Germinal center (tissue), 1 donor: ENCODE measurements at regions not wholly inside any gene's neighbourhood (a gene's known extent, or its start where the extent isn't known, plus 50 kb on each side); places are given as distances from the start of the nearest gene placed in this dataset.
"Not testable (repeated sequence)": the region's sequence is repeated elsewhere in the genome, so short reads cannot be mapped to it uniquely, and the experiment has no call there.

Experiments
- DNase-seq: peaks from one replicate; pipeline ENCODE4 v3.0.0; 2012; ENCODE audit warnings: mixed read lengths, low spot score

DNA sequence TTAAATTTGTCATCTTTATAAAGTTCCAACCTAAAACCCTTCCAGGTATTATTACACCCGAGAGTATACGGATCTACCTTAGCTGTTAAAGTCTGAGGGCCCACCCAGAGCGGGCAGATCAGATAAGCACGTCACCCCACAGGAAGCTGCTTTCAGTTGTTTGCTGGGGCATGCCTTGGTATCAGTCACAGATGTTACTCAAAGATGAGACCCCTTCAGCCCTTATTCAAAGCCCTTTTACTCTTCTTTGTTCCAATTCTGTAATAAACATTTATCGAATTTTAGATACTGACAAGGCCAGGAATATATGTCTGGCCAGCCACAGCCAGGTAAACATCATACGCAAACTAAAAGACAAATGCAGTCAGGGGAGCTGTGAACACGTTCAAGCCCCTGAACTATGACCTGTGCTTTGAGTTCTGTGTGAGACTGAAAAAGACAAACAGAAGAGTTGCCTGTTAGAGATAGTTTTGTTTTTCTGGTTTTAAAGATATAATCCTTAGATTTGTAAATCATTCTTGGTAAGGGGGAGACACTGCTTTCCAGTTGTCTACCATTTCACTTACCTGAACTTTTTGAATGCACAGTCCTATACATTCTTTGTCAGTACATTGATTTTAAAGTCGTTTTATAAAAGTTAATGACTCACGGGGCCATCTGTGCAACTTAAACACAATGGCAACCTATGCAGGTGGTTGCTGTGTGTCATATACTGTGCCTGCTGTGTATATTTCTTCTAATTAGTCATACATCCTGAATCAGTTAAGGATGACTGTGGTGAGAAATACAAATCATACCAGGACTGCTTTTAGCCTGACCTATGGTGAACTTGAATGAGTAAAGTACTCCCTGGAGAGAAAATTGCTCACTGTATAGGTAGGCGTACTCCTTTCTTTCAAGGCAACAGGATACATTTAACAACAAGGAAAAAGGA lies 100.5 kb upstream of the ITPRID2 start:
- DNase-seq: no peak

- DNase-seq: no peak
These were observed 98.6 kb upstream of the ITPRID2 start for GRCh38 chr2:181792906-181793305.

DNA sequence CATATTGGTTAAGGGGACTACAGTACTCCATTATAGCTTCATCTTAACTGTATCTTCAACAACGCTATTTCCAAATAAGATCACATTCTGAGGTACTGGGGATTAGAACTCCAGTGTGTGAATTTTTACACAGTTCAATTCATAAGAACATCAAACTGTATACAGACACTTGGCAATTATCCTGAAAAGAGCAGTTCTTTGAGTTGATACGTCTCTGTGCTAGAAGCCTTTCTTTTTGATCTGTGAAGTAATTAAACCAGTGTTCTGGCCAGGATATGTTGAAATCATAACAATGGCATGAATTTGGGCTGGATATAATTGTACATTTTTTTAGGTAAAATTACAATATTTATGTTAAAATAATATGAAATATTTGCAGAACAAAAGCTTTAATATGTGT lies 93.5 kb upstream of the ITPRID2 start:
- DNase-seq: no peak

GRCh38 chr2:181802300-181802699 lies 89.2 kb upstream of the ITPRID2 start:
- not testable (repeated sequence) for DNase-seq

DNA sequence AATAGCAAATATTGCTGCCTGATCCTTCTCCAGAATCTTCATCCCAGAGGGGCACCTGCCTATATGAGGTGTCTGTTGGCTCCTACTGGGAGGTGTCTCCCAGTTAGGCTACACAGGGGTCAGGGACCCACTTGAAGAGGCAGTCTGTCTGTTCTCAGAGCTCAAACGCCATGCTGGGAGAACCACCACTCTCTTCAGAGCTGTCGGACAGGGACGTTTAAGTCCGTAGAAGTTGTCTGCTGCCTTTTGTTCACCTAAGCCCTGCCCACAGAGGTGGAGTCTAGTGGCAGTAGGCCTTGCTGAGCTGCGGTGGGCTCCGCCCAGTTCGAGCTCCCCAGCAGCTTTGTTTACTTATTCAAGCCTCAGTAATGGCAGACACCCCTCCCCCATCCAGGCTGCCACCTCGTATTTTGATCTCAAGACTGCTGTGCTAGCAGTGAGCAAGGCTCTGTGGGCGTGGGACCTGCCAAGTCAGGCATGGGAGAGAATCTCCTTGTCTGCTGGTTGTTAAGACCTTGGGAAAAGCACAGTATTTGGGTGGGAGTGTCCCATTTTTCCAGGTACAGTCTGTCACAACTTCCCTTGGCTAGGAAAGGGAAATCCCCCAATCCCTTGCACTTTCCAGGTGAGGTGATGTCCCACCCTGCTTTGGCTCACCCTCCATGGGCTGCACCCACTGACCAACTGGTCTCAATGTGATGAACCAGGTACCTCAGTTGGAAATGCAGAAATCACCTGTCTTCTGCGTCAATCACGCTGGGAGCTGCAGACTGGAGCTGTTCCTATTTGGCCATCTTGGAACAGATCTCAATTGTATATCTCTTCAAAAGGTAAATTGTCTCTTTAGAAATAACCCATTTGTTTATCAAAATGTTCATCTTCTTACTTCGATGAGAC lies 87.4 kb upstream of the ITPRID2 start:
- DNase-seq: not testable (repeated sequence)

GRCh38 chr2:181805228-181806038 lies 86.1 kb upstream of the ITPRID2 start:
- no peak for DNase-seq

DNA sequence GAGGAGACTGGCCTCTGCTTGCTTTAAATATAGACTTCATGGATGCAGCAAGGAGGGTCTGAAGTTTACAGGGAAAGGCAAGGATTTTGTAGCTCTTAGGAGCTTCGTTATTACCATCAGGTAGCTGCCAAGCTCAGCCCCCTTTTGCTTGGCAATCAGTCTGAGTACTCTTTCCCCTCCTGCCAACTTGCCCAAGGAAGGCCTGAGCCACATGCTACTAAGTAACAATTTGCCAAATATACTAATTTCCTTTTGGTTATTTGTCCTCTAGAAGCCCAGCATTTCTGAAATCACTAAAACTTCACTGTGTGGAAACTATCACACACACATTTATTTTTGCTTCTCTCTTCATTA lies 85.5 kb upstream of the ITPRID2 start:
- DNase-seq: no peak

- no peak for DNase-seq
These were observed 84.0 kb upstream of the ITPRID2 start for GRCh38 chr2:181807526-181807925.

GRCh38 chr2:181810823-181811695 lies 80.5 kb upstream of the ITPRID2 start:
- DNase-seq: no peak

DNA sequence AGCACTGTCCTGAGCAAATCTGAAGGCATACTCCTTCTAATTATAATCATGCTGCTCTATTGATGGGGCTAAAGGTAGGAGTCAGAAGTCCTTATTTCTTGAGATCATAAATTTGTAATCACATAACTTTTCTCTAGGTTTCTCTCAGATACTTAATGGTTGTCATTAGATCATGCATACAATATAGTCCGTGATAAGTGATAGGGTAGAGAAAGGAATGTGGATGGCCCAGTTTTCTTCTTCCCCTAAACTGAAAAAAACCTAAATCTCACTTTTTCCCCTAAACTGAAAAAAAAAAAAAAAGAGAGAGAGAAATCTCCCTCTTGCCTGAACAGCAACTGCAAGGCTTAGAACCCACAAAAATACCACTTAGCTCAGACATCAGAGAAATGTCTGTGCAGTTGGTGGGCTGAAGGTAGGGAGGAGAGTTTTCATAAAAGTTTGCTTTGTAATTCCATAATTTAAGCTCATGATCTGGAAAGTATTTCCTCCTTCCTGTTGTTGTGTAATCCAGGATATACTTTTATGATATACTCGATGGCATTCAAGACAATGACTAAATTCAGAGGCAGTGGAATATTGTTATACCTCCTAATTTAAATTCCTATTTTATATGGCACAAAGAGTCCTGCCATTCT lies 79.3 kb upstream of the ITPRID2 start:
- DNase-seq: no peak

- no peak for DNase-seq
These were observed 77.5 kb upstream of the ITPRID2 start for GRCh38 chr2:181814057-181814491.

DNA sequence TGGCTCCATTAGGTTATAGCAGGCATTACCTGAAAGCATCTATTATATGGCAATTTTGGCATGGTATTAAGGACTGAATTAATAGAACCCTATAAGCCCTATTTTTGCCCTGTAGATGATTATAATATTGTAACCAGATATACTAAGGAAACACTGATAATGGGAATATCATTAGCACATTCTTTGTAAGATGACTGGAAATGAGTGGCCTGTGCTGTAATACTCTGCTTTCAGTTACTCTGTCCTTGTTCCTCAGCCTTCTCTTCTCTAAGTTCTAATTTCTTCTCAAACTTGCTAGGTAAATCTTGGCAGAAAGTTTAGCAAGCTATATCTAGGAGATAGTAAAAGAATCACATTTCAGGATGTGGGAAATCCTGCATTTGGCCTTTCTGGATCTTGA lies 74.0 kb upstream of the ITPRID2 start:
- no peak for DNase-seq

DNA sequence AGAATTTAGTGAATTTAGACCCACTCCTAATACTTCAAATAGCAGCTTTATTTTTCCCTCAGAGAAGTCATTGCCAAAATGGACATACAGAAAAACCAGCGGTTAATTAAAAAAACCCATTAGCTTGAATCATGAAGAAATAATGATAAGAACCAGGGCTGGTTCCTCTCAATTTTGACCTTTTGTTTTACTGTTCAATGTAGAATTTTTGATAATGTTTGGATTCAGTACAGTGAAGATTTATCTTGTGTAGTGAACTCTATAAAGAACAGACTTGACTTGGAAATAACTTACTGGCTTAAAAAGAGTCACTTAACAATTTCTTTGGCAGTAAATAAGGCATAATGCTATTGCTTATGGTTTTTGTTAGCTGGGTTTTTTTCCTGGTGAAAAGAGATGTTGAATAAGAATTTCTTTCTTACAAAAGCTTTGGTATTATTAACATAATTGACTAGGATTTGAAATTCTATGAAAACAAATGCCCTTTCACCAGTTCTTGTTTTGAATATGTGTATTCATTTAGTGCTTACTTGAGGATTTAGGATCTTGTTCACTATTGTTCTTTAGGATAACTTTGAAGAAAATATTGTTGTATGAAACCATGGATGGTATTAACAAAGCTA lies 73.4 kb upstream of the ITPRID2 start:
- no peak for DNase-seq

DNA sequence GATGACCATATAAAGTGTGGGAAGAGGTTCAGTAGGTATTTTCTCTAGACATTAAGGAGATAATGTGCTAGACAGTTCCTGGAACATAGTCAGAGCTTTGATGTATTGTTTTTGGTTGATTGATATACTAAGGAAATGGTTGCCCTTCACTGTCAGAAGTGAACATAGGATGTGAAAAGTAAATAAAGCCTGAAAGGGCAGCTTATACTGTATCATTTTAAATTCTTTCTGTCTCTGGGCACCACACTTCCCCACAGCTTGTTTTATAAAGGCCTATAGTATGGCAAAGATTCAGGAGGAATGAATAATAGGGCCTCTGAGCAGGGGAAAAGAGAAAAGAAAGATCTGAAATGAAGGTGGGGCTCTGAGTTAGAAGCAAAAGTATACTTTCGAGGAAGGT lies 72.7 kb upstream of the ITPRID2 start:
- no peak for DNase-seq

DNA sequence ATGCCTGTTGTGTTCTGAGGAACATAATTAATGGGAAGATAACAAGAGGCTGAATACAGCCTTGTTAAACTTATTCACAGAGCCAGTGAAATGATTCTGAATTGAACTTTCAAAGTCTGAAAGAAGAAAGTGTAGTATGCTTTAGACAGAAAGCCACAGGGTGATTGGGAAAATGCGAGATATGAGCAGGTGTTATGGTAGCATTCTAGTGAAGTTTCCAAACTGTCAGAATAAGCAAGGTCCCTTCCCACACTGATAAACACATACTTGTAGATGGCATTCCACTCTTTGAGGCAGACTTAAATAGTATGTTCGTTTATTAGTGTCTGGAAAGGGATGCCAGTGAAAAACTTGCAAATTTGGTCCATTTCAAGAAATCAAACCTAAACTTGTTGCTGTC lies 70.5 kb upstream of the ITPRID2 start:
- no peak for DNase-seq

GRCh38 chr2:181822097-181822496 lies 69.4 kb upstream of the ITPRID2 start:
- no peak for DNase-seq

DNA sequence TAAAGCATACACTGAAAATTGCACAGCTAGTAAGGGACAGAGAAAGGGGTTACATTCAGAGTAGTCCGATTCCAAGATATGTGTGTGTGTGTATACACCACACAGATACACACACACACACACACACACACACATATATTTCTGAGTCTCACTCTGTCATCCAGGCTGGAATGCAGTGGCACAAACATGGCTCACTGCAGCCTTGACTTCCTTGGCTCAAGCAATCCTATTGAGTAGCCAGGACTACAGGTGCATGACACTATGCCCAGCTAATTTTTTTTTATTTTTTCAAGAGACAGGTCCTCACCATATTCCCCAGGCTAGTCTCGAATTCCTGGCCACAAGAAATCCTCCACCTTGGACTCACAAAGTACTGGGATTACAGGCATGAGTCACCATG lies 68.1 kb upstream of the ITPRID2 start:
- no peak for DNase-seq

- DNase-seq: no peak
These were observed 63.3 kb upstream of the ITPRID2 start for GRCh38 chr2:181828122-181828705.

GRCh38 chr2:181829230-181829629 lies 62.3 kb upstream of the ITPRID2 start:
- no peak for DNase-seq

GRCh38 chr2:181832015-181832414 lies 59.5 kb upstream of the ITPRID2 start:
- no peak for DNase-seq
